Liver (tissue), 8 donors: ENCODE measurements at regions not wholly inside any gene's neighbourhood (a gene's known extent, or its start where the extent isn't known, plus 50 kb on each side); places are given as distances from the start of the nearest gene placed in this dataset.

ENCODE experiments used
- DNase-seq: peaks from one replicate; pipeline ENCODE4 v3.0.0-alpha.2; 2017; ENCODE audit warnings: low spot score
- H3K27ac ChIP-seq, 2 donors: one replicate each; pipeline ENCODE4 v1.7.0; 2013; ENCODE audit warnings: inconsistent platforms in 2 of 2, low read length in 2 of 2, control low read depth in 1 of 2, low read depth in 1 of 2, mild to moderate bottlenecking in 1 of 2
- H3K27me3 ChIP-seq, 4 donors: one replicate each; pipeline versions ENCODE4 v1.6.1 to v1.7.0; 2013; ENCODE audit warnings: low read length in 3 of 4, inconsistent platforms in 1 of 4, mild to moderate bottlenecking in 1 of 4, moderate library complexity in 1 of 4; ENCODE audit not compliant: control insufficient read depth in 4 of 4, insufficient read depth in 4 of 4
- H3K36me3 ChIP-seq, 4 donors: one replicate each; pipeline versions ENCODE4 v1.6.1 to v1.7.0; 2013; ENCODE audit warnings: low read length in 3 of 4, mild to moderate bottlenecking in 3 of 4, low read depth in 1 of 4, moderate library complexity in 1 of 4; ENCODE audit not compliant: control insufficient read depth in 4 of 4, insufficient read depth in 3 of 4
- H3K4me1 ChIP-seq, 4 donors: one replicate each; pipeline versions ENCODE4 v1.6.1 to v1.7.0; 2013; ENCODE audit warnings: low read length in 3 of 4, mild to moderate bottlenecking in 3 of 4, moderate library complexity in 1 of 4; ENCODE audit not compliant: control insufficient read depth in 4 of 4, insufficient read depth in 4 of 4
- H3K4me3 ChIP-seq, 3 donors: one replicate each; pipeline versions ENCODE4 v1.6.1 to v1.7.0; 2013; ENCODE audit warnings: low read length in 3 of 3, control low read depth in 1 of 3, low read depth in 1 of 3, mild to moderate bottlenecking in 1 of 3
- H3K9ac ChIP-seq, 2 donors: one replicate each; pipeline ENCODE4 v1.7.0; 2013; ENCODE audit warnings: low read length in 2 of 2, mild to moderate bottlenecking in 2 of 2, moderate library complexity in 2 of 2, control low read depth in 1 of 2, low read depth in 1 of 2
- H3K9me3 ChIP-seq, 4 donors: one replicate each; pipeline versions ENCODE4 v1.6.1 to v1.7.0; 2013; ENCODE audit warnings: low read length in 3 of 4; ENCODE audit not compliant: control insufficient read depth in 4 of 4
- EGR1 ChIP-seq, 2 donors: IDR thresholded peaks; 2 replicates each; pipeline ENCODE4 v1.6.1; 2016 to 2018; ENCODE audit warnings: antibody characterized with exemption in 2 of 2, low read depth in 2 of 2
- FOXA2 ChIP-seq: IDR thresholded peaks from 2 replicates; pipeline ENCODE4 v1.6.1; 2016; ENCODE audit warnings: antibody characterized with exemption
- HNF4A ChIP-seq, 2 donors: conservative IDR thresholded peaks; 2 replicates each; pipeline ENCODE4 v1.6.1; 2016; ENCODE audit warnings: antibody characterized with exemption in 2 of 2, mild to moderate bottlenecking in 2 of 2
- NR2F2 ChIP-seq: IDR thresholded peaks from 2 replicates; pipeline ENCODE4 v1.6.1; 2016; ENCODE audit warnings: antibody characterized with exemption
- RXRA ChIP-seq, 2 donors: IDR thresholded peaks; 2 replicates each; pipeline ENCODE4 v1.6.1; 2017 to 2018; ENCODE audit warnings: antibody characterized with exemption in 2 of 2, mild to moderate bottlenecking in 1 of 2
- SP1 ChIP-seq: IDR thresholded peaks from 2 replicates; pipeline ENCODE4 v1.6.1; 2018; ENCODE audit warnings: antibody characterized with exemption, mild to moderate bottlenecking
- TAF1 ChIP-seq: conservative IDR thresholded peaks from 2 replicates; pipeline ENCODE4 v1.6.1; 2016; ENCODE audit warnings: antibody characterized with exemption, mild to moderate bottlenecking
- YY1 ChIP-seq: IDR thresholded peaks from 2 replicates; pipeline ENCODE4 v1.6.1; 2016; ENCODE audit warnings: antibody characterized with exemption, mild to moderate bottlenecking
- WGBS: extraction: QIAGEN DNeasy Blood & Tissue Kit; methylation state at CpG from one replicate; pipeline ENCODE4 v1.1.7; 2013; 5-methylcytosine and 5-hydroxymethylcytosine counted together
- TF ChIP-seq, protein P1 (sequence below): IDR thresholded peaks from 2 replicates; pipeline ENCODE4 v1.6.1; 2016; ENCODE audit warnings: antibody characterized with exemption
- TF ChIP-seq, protein P2 (sequence below): fragments of 150-350 bp; IDR thresholded peaks from 2 replicates; pipeline ENCODE4 v1.5.1; 2017; ENCODE audit warnings: improper control_type of control experiment, low read depth, low read length; ENCODE audit not compliant: missing input control
- TF ChIP-seq, protein P3 (sequence below): IDR thresholded peaks from 2 replicates; pipeline ENCODE4 v1.6.1; 2016; ENCODE audit warnings: antibody characterized with exemption
- TF ChIP-seq, protein P4 (sequence below): IDR thresholded peaks from 2 replicates; pipeline ENCODE4 v1.6.1; 2016; ENCODE audit warnings: antibody characterized with exemption, mild to moderate bottlenecking
- donor health status: healthy.
- donor health status: healthy.
- donor health status: healthy.
- donor health status: healthy.
- donor health status: healthy.

DNA sequence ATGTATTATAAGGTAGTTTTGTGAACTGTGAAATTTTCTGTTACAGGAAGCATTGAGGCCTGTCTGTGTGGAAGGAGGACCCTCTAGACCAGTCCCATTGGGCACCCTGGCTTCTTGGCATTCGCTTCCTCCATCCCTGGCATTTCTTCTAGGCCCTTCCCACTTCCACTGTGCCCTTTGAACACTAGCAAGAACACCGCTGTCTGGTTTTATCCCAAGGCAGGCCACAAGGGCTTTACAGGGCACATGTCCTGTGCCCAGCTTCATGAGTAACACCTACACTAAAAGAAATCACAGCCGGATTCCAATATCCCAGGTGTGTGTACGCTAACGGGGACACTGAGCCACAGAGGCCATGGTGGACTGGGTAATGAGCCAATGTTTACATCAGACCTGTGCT lies 99.8 kb downstream of the ADRB2 start:
- DNase-seq, result no peak
- H3K9ac ChIP-seq, result no peak overlapping the region
- TF ChIP-seq EGR1 (IDR thresholded peaks at IDR 0.05; ENCODE audit: low read depth in 2 of 2), result no peak
- no peak for TF ChIP-seq RXRA (IDR thresholded peaks at IDR 0.05)
- TF ChIP-seq, protein P1, sequence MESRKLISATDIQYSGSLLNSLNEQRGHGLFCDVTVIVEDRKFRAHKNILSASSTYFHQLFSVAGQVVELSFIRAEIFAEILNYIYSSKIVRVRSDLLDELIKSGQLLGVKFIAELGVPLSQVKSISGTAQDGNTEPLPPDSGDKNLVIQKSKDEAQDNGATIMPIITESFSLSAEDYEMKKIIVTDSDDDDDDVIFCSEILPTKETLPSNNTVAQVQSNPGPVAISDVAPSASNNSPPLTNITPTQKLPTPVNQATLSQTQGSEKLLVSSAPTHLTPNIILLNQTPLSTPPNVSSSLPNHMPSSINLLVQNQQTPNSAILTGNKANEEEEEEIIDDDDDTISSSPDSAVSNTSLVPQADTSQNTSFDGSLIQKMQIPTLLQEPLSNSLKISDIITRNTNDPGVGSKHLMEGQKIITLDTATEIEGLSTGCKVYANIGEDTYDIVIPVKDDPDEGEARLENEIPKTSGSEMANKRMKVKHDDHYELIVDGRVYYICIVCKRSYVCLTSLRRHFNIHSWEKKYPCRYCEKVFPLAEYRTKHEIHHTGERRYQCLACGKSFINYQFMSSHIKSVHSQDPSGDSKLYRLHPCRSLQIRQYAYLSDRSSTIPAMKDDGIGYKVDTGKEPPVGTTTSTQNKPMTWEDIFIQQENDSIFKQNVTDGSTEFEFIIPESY, result no peak
- TF ChIP-seq SP1, result no peak
- TF ChIP-seq YY1, result no peak
- no peak overlapping the region for H3K4me3 ChIP-seq
- no peak overlapping the region for H3K27ac ChIP-seq
- no peaks in the 10 kb centered on the region for H3K36me3 ChIP-seq
- no peaks in the 10 kb centered on the region for H3K4me1 ChIP-seq
- WGBS, result 95% methylated on average over 5 of the region's 5 CpGs
- H3K9me3 ChIP-seq, result no peaks in the 10 kb centered on the region
- H3K27me3 ChIP-seq, result no peaks in the 10 kb centered on the region

DNA sequence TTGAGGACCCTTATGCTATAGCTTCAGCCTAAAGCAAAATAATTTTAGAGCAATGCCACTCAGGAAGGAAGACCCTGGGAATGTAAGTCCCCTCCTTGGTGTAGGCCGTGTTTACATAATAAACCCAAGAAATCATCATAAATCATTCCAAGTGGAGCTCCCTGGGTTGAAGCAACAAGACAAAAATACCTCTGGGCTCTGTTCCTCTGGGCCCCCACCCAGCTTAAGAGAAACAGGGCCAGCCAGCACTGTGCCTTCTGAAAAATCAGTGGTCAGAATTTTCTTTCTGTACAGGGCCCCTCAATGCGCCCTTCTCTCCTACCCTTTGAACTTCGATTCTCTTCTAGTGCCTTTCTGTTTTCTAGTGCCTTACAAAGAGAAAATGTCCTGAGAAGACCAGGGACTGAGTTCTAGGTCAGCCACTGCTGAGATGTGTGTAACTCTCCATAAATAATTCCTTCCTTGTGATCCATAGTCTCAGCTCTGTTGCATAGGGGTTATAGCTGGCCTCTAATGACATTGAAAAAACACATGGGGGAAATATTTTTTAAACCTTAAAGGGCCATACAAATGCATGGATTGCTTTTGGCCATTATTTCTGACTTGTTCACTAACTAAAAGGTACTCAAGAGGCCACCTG lies 101.0 kb downstream of the ADRB2 start:
- no peak overlapping the region for H3K27ac ChIP-seq
- peaks cover 0 to 4% (median 1%) of the 10 kb centered on the region in 4 donors for H3K4me1 ChIP-seq
- WGBS, result 95% methylated on average over 3 of the region's 3 CpGs
- H3K4me3 ChIP-seq, result no peak overlapping the region
- TF ChIP-seq, protein P2, sequence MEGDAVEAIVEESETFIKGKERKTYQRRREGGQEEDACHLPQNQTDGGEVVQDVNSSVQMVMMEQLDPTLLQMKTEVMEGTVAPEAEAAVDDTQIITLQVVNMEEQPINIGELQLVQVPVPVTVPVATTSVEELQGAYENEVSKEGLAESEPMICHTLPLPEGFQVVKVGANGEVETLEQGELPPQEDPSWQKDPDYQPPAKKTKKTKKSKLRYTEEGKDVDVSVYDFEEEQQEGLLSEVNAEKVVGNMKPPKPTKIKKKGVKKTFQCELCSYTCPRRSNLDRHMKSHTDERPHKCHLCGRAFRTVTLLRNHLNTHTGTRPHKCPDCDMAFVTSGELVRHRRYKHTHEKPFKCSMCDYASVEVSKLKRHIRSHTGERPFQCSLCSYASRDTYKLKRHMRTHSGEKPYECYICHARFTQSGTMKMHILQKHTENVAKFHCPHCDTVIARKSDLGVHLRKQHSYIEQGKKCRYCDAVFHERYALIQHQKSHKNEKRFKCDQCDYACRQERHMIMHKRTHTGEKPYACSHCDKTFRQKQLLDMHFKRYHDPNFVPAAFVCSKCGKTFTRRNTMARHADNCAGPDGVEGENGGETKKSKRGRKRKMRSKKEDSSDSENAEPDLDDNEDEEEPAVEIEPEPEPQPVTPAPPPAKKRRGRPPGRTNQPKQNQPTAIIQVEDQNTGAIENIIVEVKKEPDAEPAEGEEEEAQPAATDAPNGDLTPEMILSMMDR, result no peak
- TF ChIP-seq, protein P3, sequence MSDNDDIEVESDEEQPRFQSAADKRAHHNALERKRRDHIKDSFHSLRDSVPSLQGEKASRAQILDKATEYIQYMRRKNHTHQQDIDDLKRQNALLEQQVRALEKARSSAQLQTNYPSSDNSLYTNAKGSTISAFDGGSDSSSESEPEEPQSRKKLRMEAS, result no peak
- TF ChIP-seq EGR1 (IDR thresholded peaks at IDR 0.05; ENCODE audit: low read depth in 2 of 2), result no peak
- no peaks in the 10 kb centered on the region for H3K27me3 ChIP-seq
- no peaks in the 10 kb centered on the region for H3K9me3 ChIP-seq
- no peak overlapping the region for H3K9ac ChIP-seq
- H3K36me3 ChIP-seq, result no peaks in the 10 kb centered on the region
- DNase-seq, result no peak

DNA sequence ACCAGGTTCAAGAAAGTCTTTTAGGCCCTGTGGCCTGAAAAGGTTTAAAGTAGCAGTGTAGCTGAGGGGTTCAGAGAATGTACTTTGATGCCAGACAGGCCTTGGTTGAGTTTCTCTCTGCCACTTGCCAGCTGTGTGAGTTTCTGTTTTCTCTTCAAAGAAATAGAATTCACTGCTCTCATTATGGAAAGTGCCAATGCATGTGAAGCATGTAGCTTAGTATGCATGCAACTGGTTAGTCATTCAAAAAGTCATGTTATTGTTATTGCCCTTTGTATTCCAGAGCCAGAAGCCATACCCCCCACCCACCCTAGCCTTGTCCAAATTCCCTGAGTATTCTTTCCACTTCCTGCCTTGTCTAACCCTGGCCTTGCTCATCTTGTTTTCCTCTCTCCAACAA lies 101.7 kb downstream of the ADRB2 start:
- Histone ChIP-seq H3K4me3 (no peak overlapping the region), H3K4me1 (peaks cover 0 to 9% (median 6%) of the 10 kb centered on the region in 4 donors), H3K27ac (no peak overlapping the region), H3K27me3 (no peaks in the 10 kb centered on the region), H3K9me3 (no peaks in the 10 kb centered on the region), H3K36me3 (no peaks in the 10 kb centered on the region), H3K9ac (no peak overlapping the region)
- DNase-seq, result no peak
- TF ChIP-seq TAF1, result no peak
- TF ChIP-seq, protein P4, sequence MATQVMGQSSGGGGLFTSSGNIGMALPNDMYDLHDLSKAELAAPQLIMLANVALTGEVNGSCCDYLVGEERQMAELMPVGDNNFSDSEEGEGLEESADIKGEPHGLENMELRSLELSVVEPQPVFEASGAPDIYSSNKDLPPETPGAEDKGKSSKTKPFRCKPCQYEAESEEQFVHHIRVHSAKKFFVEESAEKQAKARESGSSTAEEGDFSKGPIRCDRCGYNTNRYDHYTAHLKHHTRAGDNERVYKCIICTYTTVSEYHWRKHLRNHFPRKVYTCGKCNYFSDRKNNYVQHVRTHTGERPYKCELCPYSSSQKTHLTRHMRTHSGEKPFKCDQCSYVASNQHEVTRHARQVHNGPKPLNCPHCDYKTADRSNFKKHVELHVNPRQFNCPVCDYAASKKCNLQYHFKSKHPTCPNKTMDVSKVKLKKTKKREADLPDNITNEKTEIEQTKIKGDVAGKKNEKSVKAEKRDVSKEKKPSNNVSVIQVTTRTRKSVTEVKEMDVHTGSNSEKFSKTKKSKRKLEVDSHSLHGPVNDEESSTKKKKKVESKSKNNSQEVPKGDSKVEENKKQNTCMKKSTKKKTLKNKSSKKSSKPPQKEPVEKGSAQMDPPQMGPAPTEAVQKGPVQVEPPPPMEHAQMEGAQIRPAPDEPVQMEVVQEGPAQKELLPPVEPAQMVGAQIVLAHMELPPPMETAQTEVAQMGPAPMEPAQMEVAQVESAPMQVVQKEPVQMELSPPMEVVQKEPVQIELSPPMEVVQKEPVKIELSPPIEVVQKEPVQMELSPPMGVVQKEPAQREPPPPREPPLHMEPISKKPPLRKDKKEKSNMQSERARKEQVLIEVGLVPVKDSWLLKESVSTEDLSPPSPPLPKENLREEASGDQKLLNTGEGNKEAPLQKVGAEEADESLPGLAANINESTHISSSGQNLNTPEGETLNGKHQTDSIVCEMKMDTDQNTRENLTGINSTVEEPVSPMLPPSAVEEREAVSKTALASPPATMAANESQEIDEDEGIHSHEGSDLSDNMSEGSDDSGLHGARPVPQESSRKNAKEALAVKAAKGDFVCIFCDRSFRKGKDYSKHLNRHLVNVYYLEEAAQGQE, result no peak
- TF ChIP-seq HNF4A (conservative IDR thresholded peaks at IDR 0.05), result no peak
- TF ChIP-seq, protein P2, result no peak
- TF ChIP-seq NR2F2, result no peak
- no peak for TF ChIP-seq FOXA2
- TF ChIP-seq, protein P1, result no peak
